Fibroblast of lung (primary cell): ENCODE measurements at regions not wholly inside any gene's neighbourhood (a gene's known extent, or its start where the extent isn't known, plus 50 kb on each side); places are given as distances from the start of the nearest gene placed in this dataset.

Experiments
- EZH2 ChIP-seq: IDR thresholded peaks from 2 replicates; pipeline ENCODE4 v1.5.1; 2012; ENCODE audit warnings: low read length, control low read depth, mild to moderate bottlenecking; ENCODE audit errors: missing control alignments
- TF ChIP-seq, protein P1 (sequence below), 2 donors: IDR thresholded peaks in 1 of 2; conservative IDR thresholded peaks in 1 of 2; 1 replicate in 1 of 2; 2 replicates in 1 of 2; pipeline ENCODE4 v1.5.1; 2011 to 2012; ENCODE audit warnings: low read length in 2 of 2, control low read depth in 1 of 2, inconsistent platforms in 1 of 2, low read depth in 1 of 2, mild to moderate bottlenecking in 1 of 2

DNA sequence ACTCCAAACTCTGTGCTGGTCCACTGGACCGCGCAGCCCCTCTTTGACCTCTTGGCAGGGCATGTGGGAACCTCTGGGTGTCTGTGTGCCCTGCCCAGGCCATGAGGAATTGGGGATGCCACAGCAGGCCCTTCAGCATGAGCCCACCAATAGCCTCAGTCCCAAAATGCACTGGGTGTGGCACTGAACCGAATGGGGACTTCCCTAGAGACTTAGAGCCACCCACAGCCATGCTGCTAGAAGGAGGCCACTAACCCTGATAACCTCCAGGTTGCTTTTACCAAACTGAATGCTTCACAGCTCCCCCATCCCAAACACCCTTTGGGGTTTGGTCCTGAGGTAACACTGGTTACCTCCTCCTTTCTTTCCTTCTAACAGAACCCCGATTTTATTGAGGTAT, 302.7 kb downstream of the PIK3R1 start:
- TF ChIP-seq EZH2: no peak
- TF ChIP-seq, protein P1, sequence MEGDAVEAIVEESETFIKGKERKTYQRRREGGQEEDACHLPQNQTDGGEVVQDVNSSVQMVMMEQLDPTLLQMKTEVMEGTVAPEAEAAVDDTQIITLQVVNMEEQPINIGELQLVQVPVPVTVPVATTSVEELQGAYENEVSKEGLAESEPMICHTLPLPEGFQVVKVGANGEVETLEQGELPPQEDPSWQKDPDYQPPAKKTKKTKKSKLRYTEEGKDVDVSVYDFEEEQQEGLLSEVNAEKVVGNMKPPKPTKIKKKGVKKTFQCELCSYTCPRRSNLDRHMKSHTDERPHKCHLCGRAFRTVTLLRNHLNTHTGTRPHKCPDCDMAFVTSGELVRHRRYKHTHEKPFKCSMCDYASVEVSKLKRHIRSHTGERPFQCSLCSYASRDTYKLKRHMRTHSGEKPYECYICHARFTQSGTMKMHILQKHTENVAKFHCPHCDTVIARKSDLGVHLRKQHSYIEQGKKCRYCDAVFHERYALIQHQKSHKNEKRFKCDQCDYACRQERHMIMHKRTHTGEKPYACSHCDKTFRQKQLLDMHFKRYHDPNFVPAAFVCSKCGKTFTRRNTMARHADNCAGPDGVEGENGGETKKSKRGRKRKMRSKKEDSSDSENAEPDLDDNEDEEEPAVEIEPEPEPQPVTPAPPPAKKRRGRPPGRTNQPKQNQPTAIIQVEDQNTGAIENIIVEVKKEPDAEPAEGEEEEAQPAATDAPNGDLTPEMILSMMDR (conservative IDR thresholded peaks at IDR 0.05 in 1 of 2, IDR thresholded peaks at IDR 0.05 in 1 of 2; ENCODE audit: low read depth in 1 of 2, low read length in 2 of 2): no peak
